SK-N-SH (cell line): ENCODE measurements at regions not wholly inside any gene's neighbourhood (a gene's known extent, or its start where the extent isn't known, plus 50 kb on each side); places are given as distances from the start of the nearest gene placed in this dataset.

ENCODE experiments used
- CTCF ChIA-PET: fragments of 300-600, 350-600 bp; formaldehyde crosslinking; extraction: SDS; loops from one replicate; lab custom pipeline; 2021; lab: Yijun Ruan, JAX
- POLR2A ChIA-PET: fragments of 350-600 bp; sonication (Branson Sonifier 250); formaldehyde crosslinking; extraction: SDS; loops from one replicate; lab custom pipeline; 2020; ENCODE audit warnings: antibody characterized with exemption, inconsistent platforms; lab: Yijun Ruan, JAX
- DNase-seq: peaks from one replicate; pipeline ENCODE4 v3.0.0; 2012
- H2AFZ ChIP-seq: fragments of 200-600 bp; sonication (generic); 2 replicates; pipeline ENCODE4 v1.8.1; 2016; ENCODE audit warnings: antibody characterized with exemption, mild to moderate bottlenecking, low read depth
- H3F3A ChIP-seq: fragments of 200-600 bp; sonication (generic); replicated peaks from 2 replicates; pipeline ENCODE3; 2016; ENCODE audit warnings: antibody characterized with exemption, mild to moderate bottlenecking; ENCODE audit not compliant: insufficient read depth
- H3K27ac ChIP-seq, 2 experiments: fragments of 200-500 bp in 1 of 2; fragments of 200-600 bp in 1 of 2; sonication (Bioruptor generic) in 1 of 2; sonication (generic), shearing (Covaris generic) in 1 of 2; 2 replicates each; pipeline versions ENCODE4 v1.5.1 to v1.6.1; 2014 to 2016; ENCODE audit warnings: low read depth in 2 of 2, inconsistent platforms in 1 of 2, low read length in 1 of 2, mild to moderate bottlenecking in 1 of 2, mixed read lengths in 1 of 2
- H3K27me3 ChIP-seq: fragments of 200-600 bp; sonication (generic), shearing (Covaris generic); 2 replicates; pipeline ENCODE4 v1.6.1; 2016; ENCODE audit warnings: mixed run types; ENCODE audit not compliant: insufficient read depth
- H3K36me3 ChIP-seq, 2 experiments: fragments of 200-500 bp in 1 of 2; fragments of 200-600 bp in 1 of 2; sonication (Bioruptor generic) in 1 of 2; sonication (generic) in 1 of 2; replicated peaks in 1 of 2; 2 replicates each; pipeline versions ENCODE3 to v1.5.1; 2014 to 2016; ENCODE audit warnings: low read length in 1 of 2, mild to moderate bottlenecking in 1 of 2; ENCODE audit not compliant: insufficient read depth in 2 of 2, control insufficient read depth in 1 of 2
- H3K4me1 ChIP-seq, 2 experiments: fragments of 200-500 bp in 1 of 2; fragments of 200-600 bp in 1 of 2; sonication (Bioruptor generic) in 1 of 2; sonication (generic), shearing (Covaris generic) in 1 of 2; 2 replicates each; pipeline versions ENCODE4 v1.5.1 to v1.6.1; 2014 to 2016; ENCODE audit warnings: low read depth in 1 of 2, low read length in 1 of 2, mixed run types in 1 of 2; ENCODE audit not compliant: insufficient read depth in 2 of 2, control insufficient read depth in 1 of 2
- H3K4me2 ChIP-seq: fragments of 200-600 bp; sonication (generic), shearing (Covaris generic); 2 replicates; pipeline ENCODE4 v1.6.1; 2017; ENCODE audit warnings: mixed run types
- H3K4me3 ChIP-seq, 2 experiments: fragments of 200-500 bp in 1 of 2; fragments of 200-600 bp in 1 of 2; sonication (Bioruptor generic) in 1 of 2; sonication (generic), shearing (Covaris generic) in 1 of 2; 2 replicates each; pipeline versions ENCODE4 v1.5.1 to v1.8.1; 2014 to 2016; ENCODE audit warnings: low read depth in 2 of 2, inconsistent platforms in 1 of 2, low read length in 1 of 2, mild to moderate bottlenecking in 1 of 2, mixed read lengths in 1 of 2, moderate library complexity in 1 of 2
- H3K79me2 ChIP-seq: fragments of 200-600 bp; sonication (generic); 2 replicates; pipeline ENCODE4 v1.8.1; 2017; ENCODE audit warnings: mild to moderate bottlenecking; ENCODE audit not compliant: insufficient read depth
- H3K9ac ChIP-seq: fragments of 200-600 bp; sonication (generic); 2 replicates; pipeline ENCODE4 v1.6.1; 2017; ENCODE audit warnings: mixed run types
- H3K9me2 ChIP-seq: fragments of 200-600 bp; sonication (generic); 2 replicates; pipeline ENCODE4 v1.6.1; 2017; ENCODE audit warnings: mixed run types
- H3K9me3 ChIP-seq: fragments of 200-600 bp; sonication (generic); 2 replicates; pipeline ENCODE4 v1.6.1; 2017; ENCODE audit warnings: mixed run types, mild to moderate bottlenecking, moderate library complexity
- H4K20me1 ChIP-seq: fragments of 200-600 bp; sonication (generic); 2 replicates; pipeline ENCODE4 v1.6.1; 2017; ENCODE audit warnings: mild to moderate bottlenecking, mixed run types; ENCODE audit not compliant: insufficient read depth
- CTCF ChIP-seq: fragments of 200-600 bp; sonication (generic); IDR thresholded peaks from 2 replicates; pipeline ENCODE4 v1.6.1; 2017; ENCODE audit warnings: antibody characterized with exemption, mild to moderate bottlenecking, moderate library complexity
- FOXM1 ChIP-seq: IDR thresholded peaks from 2 replicates; pipeline ENCODE4 v1.4.0; 2012; ENCODE audit warnings: low read depth, mild to moderate bottlenecking
- JUND ChIP-seq: IDR thresholded peaks from 2 replicates; pipeline ENCODE4 v1.4.0; 2012
- MEF2A ChIP-seq: IDR thresholded peaks from 2 replicates; pipeline ENCODE4 v1.4.0; 2012; ENCODE audit warnings: low read depth, borderline replicate concordance
- MXI1 ChIP-seq: IDR thresholded peaks from 2 replicates; pipeline ENCODE4 v1.6.1; 2012; ENCODE audit warnings: mild to moderate bottlenecking, low read depth, low read length, improper control_type of control experiment
- PBX3 ChIP-seq: IDR thresholded peaks from 2 replicates; pipeline ENCODE4; 2012
- RAD21 ChIP-seq: IDR thresholded peaks from 2 replicates; pipeline ENCODE4 v1.6.1; 2012; ENCODE audit warnings: mild to moderate bottlenecking, low read length
- RCOR1 ChIP-seq: fragments of 150-350 bp; IDR thresholded peaks from 2 replicates; pipeline ENCODE4 v1.6.1; 2017; ENCODE audit warnings: antibody characterized with exemption, low read length
- RFX5 ChIP-seq: IDR thresholded peaks from 2 replicates; pipeline ENCODE4 v1.6.1; 2012; ENCODE audit warnings: mild to moderate bottlenecking, improper control_type of control experiment, low read length
- WGBS: methylation state at CpG from one replicate; pipeline ENCODE4 v1.1.6; 2017; ENCODE audit warnings: low lambda C conversion rate; 5-methylcytosine and 5-hydroxymethylcytosine counted together
- TF ChIP-seq, protein P1 (sequence below): IDR thresholded peaks from 2 replicates; pipeline ENCODE4 v1.6.1; 2012; ENCODE audit warnings: mild to moderate bottlenecking, low read depth, low read length, moderate library complexity

GRCh38 chr17:73785958-73786743 lies 141.9 kb upstream of the SDK2 start:
- CTCF ChIA-PET, result interaction anchor here (0.7 to 2.2 kb wide), 16 partner anchors 8 to 414 kb away, joined by 3 to 7 read pairs (median 4); no protein-coding TSS in a partner anchor

More at GRCh38 chr17:73785958-73786743, 141.9 kb upstream of the SDK2 start:
- no peaks in the 10 kb centered on the region for H3K9me2 ChIP-seq
- POLR2A ChIA-PET, result interaction anchor here (1.2 kb wide), 1 partner anchor 15 kb away, joined by 3 read pairs; no protein-coding TSS in a partner anchor
- no peaks in the 10 kb centered on the region for H3K36me3 ChIP-seq
- H3F3A ChIP-seq, result no peaks in the 10 kb centered on the region
- H3K27me3 ChIP-seq, result no peaks in the 10 kb centered on the region
- H4K20me1 ChIP-seq, result no peaks in the 10 kb centered on the region
- TF ChIP-seq RFX5 (no peak), FOXM1 (no peak), MXI1 (no peak), RCOR1 (no peak), CTCF (no peak), PBX3 (no peak), JUND (no peak), RAD21 (no peak), MEF2A (no peak)
- TF ChIP-seq, protein P1, sequence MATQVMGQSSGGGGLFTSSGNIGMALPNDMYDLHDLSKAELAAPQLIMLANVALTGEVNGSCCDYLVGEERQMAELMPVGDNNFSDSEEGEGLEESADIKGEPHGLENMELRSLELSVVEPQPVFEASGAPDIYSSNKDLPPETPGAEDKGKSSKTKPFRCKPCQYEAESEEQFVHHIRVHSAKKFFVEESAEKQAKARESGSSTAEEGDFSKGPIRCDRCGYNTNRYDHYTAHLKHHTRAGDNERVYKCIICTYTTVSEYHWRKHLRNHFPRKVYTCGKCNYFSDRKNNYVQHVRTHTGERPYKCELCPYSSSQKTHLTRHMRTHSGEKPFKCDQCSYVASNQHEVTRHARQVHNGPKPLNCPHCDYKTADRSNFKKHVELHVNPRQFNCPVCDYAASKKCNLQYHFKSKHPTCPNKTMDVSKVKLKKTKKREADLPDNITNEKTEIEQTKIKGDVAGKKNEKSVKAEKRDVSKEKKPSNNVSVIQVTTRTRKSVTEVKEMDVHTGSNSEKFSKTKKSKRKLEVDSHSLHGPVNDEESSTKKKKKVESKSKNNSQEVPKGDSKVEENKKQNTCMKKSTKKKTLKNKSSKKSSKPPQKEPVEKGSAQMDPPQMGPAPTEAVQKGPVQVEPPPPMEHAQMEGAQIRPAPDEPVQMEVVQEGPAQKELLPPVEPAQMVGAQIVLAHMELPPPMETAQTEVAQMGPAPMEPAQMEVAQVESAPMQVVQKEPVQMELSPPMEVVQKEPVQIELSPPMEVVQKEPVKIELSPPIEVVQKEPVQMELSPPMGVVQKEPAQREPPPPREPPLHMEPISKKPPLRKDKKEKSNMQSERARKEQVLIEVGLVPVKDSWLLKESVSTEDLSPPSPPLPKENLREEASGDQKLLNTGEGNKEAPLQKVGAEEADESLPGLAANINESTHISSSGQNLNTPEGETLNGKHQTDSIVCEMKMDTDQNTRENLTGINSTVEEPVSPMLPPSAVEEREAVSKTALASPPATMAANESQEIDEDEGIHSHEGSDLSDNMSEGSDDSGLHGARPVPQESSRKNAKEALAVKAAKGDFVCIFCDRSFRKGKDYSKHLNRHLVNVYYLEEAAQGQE, result no peak
- WGBS, result 57% methylated on average over 17 of the region's 17 CpGs
- no peak overlapping the region for H3K4me2 ChIP-seq
- no peak overlapping the region for H3K27ac ChIP-seq
- no peak overlapping the region for H2AFZ ChIP-seq
- no peaks in the 10 kb centered on the region for H3K79me2 ChIP-seq
- H3K4me1 ChIP-seq, result peaks cover 0 to 19% of the 10 kb centered on the region in 2 experiments; a peak in 1 of 4 replicates
- no peak for DNase-seq
- H3K9ac ChIP-seq, result no peak overlapping the region
- no peak overlapping the region for H3K4me3 ChIP-seq
- H3K9me3 ChIP-seq, result no peaks in the 10 kb centered on the region
